GM12878 (cell line): ENCODE measurements at regions not wholly inside any gene's neighbourhood (a gene's known extent, or its start where the extent isn't known, plus 50 kb on each side); places are given as distances from the start of the nearest gene placed in this dataset.

Experiments
- CHD1 ChIP-seq: IDR thresholded peaks from 2 replicates; pipeline ENCODE4 v1.6.1; 2012; ENCODE audit warnings: low read depth, low read length, improper control_type of control experiment
- CTCF ChIP-seq, 3 experiments: IDR thresholded peaks in 2 of 3; conservative IDR thresholded peaks in 1 of 3; 2 replicates each; pipeline ENCODE4 v1.5.1; 2011; ENCODE audit warnings: low read depth in 3 of 3, low read length in 3 of 3, mild to moderate bottlenecking in 3 of 3, control low read depth in 2 of 3, moderate library complexity in 2 of 3, inconsistent platforms in 1 of 3, mixed read lengths in 1 of 3; ENCODE audit not compliant: control insufficient read depth in 2 of 3, insufficient read depth in 1 of 3; ENCODE audit errors: extremely low read depth in 1 of 3
- EGR1 ChIP-seq, 2 experiments: IDR thresholded peaks; 1 replicate in 1 of 2; 2 replicates in 1 of 2; pipeline ENCODE4 v1.6.1; 2011 to 2012; ENCODE audit warnings: low read depth in 2 of 2, low read length in 2 of 2, borderline replicate concordance in 1 of 2, mild to moderate bottlenecking in 1 of 2, moderate library complexity in 1 of 2
- EP300 ChIP-seq, 2 experiments: fragments of 150-350 bp in 1 of 2; IDR thresholded peaks; 2 replicates each; pipeline ENCODE4 v1.6.1; 2011 to 2012; ENCODE audit warnings: low read depth in 2 of 2, low read length in 2 of 2, borderline replicate concordance in 1 of 2, improper control_type of control experiment in 1 of 2, inconsistent platforms in 1 of 2; ENCODE audit not compliant: control insufficient read depth in 1 of 2
- NR2C1 ChIP-seq: fragments of 450-650 bp; IDR thresholded peaks from 2 replicates; pipeline ENCODE4 v1.6.1; 2017; ENCODE audit warnings: antibody characterized with exemption, mild to moderate bottlenecking, moderate library complexity
- YY1 ChIP-seq: IDR thresholded peaks from 2 replicates; pipeline ENCODE4 v1.6.1; 2011; ENCODE audit warnings: low read depth, mild to moderate bottlenecking, low read length
- ZNF274 ChIP-seq: IDR thresholded peaks from one replicate; pipeline ENCODE4 v1.8.0; 2011; ENCODE audit not compliant: insufficient read length, insufficient read depth

GRCh38 chr9:113694912-113695311 lies 181.2 kb upstream of the ZNF618 start:
- TF ChIP-seq CHD1 (no peak), EP300 (IDR thresholded peaks at IDR 0.05; ENCODE audit: borderline replicate concordance in 1 of 2, control insufficient read depth in 1 of 2, low read depth in 2 of 2, low read length in 2 of 2) (no peak), NR2C1 (no peak), EGR1 (IDR thresholded peaks at IDR 0.05; ENCODE audit: borderline replicate concordance in 1 of 2, low read depth in 2 of 2, low read length in 2 of 2) (no peak), CTCF (IDR thresholded peaks at IDR 0.05 in 2 of 3, conservative IDR thresholded peaks at IDR 0.05 in 1 of 3; ENCODE audit: control insufficient read depth in 2 of 3, extremely low read depth in 1 of 3, insufficient read depth in 1 of 3, low read depth in 3 of 3, low read length in 3 of 3) (no peak), YY1 (no peak), ZNF274 (no peak)
